CD4-positive, alpha-beta T cell (primary cell): ENCODE measurements at regions not wholly inside any gene's neighbourhood (a gene's known extent, or its start where the extent isn't known, plus 50 kb on each side); places are given as distances from the start of the nearest gene placed in this dataset.

Experiments
- ATAC-seq: fragments of 200-7000 bp; cut with Tn5 transposase; one replicate; pipeline ENCODE4 v1.10.0; 2022; ENCODE audit warnings: mild to moderate bottlenecking; ENCODE audit not compliant: poor library complexity
- CTCF ChIA-PET: fragments of 350-600 bp; sonication (Branson Sonifier 250); formaldehyde crosslinking; loops from one replicate; lab custom pipeline; 2021; ENCODE audit warnings: antibody characterized with exemption, inconsistent platforms; lab: Charles Lee
- POLR2A ChIA-PET: fragments of 350-600 bp; sonication (Branson Sonifier 250); formaldehyde crosslinking; loops from one replicate; lab custom pipeline; 2021; ENCODE audit warnings: antibody characterized with exemption, inconsistent platforms; lab: Charles Lee
- DNase-seq, 14 experiments: peaks; one replicate each; pipeline ENCODE4 v3.0.0-alpha.2; 2013 to 2020; ENCODE audit warnings: mixed read lengths in 2 of 14
- H3K27ac ChIP-seq, 2 donors: one replicate each; pipeline versions ENCODE4 v1.5.1 to v1.7.0; 2013; ENCODE audit warnings: low read length in 2 of 2, low read depth in 1 of 2, mild to moderate bottlenecking in 1 of 2
- H3K27me3 ChIP-seq, 2 experiments: 1 replicate in 1 of 2; 2 replicates in 1 of 2; pipeline versions ENCODE4 v1.6.1 to v1.7.0; 2013; ENCODE audit warnings: low read length in 2 of 2, control low read depth in 1 of 2, mild to moderate bottlenecking in 1 of 2, moderate library complexity in 1 of 2; ENCODE audit not compliant: insufficient read depth in 2 of 2, control insufficient read depth in 1 of 2
- H3K36me3 ChIP-seq: one replicate; pipeline ENCODE4 v1.6.1; 2013; ENCODE audit warnings: low read length, control low read depth; ENCODE audit not compliant: insufficient read depth
- H3K4me1 ChIP-seq: one replicate; pipeline ENCODE4 v1.6.1; 2013; ENCODE audit warnings: low read length, control low read depth; ENCODE audit not compliant: insufficient read depth
- H3K4me3 ChIP-seq: one replicate; pipeline ENCODE4 v1.5.1; 2013; ENCODE audit warnings: mild to moderate bottlenecking, low read length, moderate library complexity
- H3K9me3 ChIP-seq, 2 experiments: 1 replicate in 1 of 2; 2 replicates in 1 of 2; pipeline versions ENCODE4 v1.6.1 to v1.7.0; 2013; ENCODE audit warnings: low read length in 2 of 2, mild to moderate bottlenecking in 2 of 2, control low read depth in 1 of 2, moderate library complexity in 1 of 2; ENCODE audit not compliant: control insufficient read depth in 1 of 2, insufficient read depth in 1 of 2
- H3K27ac Mint-ChIP-seq: one replicate; pipeline ENCODE4 v1.8.0; 2020; ENCODE audit warnings: mixed read lengths
- H3K27me3 Mint-ChIP-seq: one replicate; pipeline ENCODE4 v1.8.0; 2021; ENCODE audit warnings: mixed read lengths
- H3K36me3 Mint-ChIP-seq: one replicate; pipeline ENCODE4 v1.8.0; 2021; ENCODE audit warnings: low read depth, mixed read lengths
- H3K4me1 Mint-ChIP-seq: one replicate; pipeline ENCODE4 v1.8.0; 2021; ENCODE audit warnings: low read depth, mixed read lengths
- H3K4me3 Mint-ChIP-seq: one replicate; pipeline ENCODE4 v1.8.0; 2020; ENCODE audit warnings: mild to moderate bottlenecking, mixed read lengths
- H3K9me3 Mint-ChIP-seq: one replicate; pipeline ENCODE4 v1.8.0; 2020; ENCODE audit warnings: mixed read lengths
- intact Hi-C, 2 experiments: fragments of 100-400 bp; cut with DNase I in 1 of 2; cut with micrococcal nuclease in 1 of 2; formaldehyde crosslinking; loops; one replicate each; pipeline versions ENCODE4 v1.15.1 to v1.9.0; 2023 to 2025; cut with DNase I, micrococcal nuclease
- TF ChIP-seq, protein P1 (sequence below): fragments of 200-600 bp; IDR thresholded peaks from one replicate; pipeline ENCODE4 v1.8.0; 2022; ENCODE audit warnings: antibody characterized with exemption, mild to moderate bottlenecking

DNA sequence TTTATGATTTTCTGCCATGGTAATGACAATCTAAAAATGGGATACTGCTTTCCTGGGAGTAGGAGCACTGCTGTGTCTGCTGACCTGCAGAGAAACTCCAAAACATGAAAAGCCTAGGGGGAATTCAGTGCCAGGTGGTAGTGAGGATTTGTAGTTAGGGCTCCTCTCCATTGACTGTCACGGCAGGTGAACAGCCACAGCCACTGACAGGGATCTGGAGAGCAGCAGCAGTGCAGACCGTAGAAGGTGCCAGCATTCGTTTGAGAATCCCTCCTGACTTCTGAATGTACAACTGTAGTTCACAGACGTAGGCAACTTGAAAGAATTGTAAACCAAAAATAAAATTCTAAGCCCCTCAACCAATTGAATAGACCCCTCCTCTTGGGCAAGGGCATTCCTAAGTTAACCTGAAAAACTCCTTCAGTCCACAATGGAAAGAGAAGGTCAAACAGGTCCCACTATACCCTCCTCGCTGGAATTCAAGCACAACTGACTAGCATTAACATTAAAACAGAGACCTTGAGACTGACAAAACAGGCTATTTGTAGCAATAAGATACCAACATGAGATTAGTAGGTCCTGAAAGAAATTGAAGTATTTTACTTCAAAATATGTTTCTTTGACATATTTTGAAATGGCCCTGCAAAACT lies 1328.8 kb downstream of the OLFM4 start:
- Mint-ChIP-seq H3K4me1 (no peaks in the 10 kb centered on the region), H3K27ac (no peak overlapping the region), H3K36me3 (no peaks in the 10 kb centered on the region), H3K4me3 (no peak overlapping the region), H3K27me3 (no peaks in the 10 kb centered on the region), H3K9me3 (peaks cover 2% of the 10 kb centered on the region)
- intact Hi-C loops: no loop called here
- H3K27me3 ChIP-seq: no peaks in the 10 kb centered on the region
- no peak for DNase-seq
- peaks cover 0 to 5% of the 10 kb centered on the region in 2 experiments for H3K9me3 ChIP-seq
- no peak overlapping the region for H3K27ac ChIP-seq
- ChIA-PET POLR2A (no interaction called here), CTCF (no interaction called here)
- no peaks in the 10 kb centered on the region for H3K4me1 ChIP-seq
- no peak overlapping the region for H3K4me3 ChIP-seq
- no peaks in the 10 kb centered on the region for H3K36me3 ChIP-seq
- no peak for ATAC-seq
- TF ChIP-seq, protein P1, sequence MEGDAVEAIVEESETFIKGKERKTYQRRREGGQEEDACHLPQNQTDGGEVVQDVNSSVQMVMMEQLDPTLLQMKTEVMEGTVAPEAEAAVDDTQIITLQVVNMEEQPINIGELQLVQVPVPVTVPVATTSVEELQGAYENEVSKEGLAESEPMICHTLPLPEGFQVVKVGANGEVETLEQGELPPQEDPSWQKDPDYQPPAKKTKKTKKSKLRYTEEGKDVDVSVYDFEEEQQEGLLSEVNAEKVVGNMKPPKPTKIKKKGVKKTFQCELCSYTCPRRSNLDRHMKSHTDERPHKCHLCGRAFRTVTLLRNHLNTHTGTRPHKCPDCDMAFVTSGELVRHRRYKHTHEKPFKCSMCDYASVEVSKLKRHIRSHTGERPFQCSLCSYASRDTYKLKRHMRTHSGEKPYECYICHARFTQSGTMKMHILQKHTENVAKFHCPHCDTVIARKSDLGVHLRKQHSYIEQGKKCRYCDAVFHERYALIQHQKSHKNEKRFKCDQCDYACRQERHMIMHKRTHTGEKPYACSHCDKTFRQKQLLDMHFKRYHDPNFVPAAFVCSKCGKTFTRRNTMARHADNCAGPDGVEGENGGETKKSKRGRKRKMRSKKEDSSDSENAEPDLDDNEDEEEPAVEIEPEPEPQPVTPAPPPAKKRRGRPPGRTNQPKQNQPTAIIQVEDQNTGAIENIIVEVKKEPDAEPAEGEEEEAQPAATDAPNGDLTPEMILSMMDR: no peak

DNA sequence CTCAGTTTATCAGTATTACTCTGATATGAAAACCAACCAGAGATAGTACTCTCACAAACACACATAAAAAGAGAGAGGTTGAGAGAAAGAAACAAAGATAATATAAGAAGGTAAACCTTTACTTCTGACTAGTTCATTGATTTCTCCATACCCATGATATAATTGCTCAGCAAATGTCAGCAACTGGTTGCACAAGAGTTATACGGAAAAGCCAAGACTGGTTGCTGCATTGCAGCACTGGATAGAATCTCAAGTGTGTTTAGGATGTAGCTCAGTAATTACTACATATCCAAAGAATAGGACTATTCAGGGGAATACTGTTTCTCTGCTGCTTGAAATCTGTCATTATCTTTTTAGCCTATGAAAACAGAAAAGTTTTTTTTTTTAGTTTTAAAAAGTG lies 1332.8 kb downstream of the OLFM4 start:
- Histone ChIP-seq H3K4me3 (no peak overlapping the region), H3K4me1 (no peaks in the 10 kb centered on the region), H3K27me3 (no peaks in the 10 kb centered on the region), H3K9me3 (peaks cover 3 to 4% of the 10 kb centered on the region in 2 experiments), H3K36me3 (no peaks in the 10 kb centered on the region), H3K27ac (no peak overlapping the region)
- H3K36me3 Mint-ChIP-seq: no peaks in the 10 kb centered on the region
- ChIA-PET POLR2A (no interaction called here), CTCF (no interaction called here)
- H3K4me3 Mint-ChIP-seq: no peak overlapping the region
- no peak overlapping the region for H3K27ac Mint-ChIP-seq
- TF ChIP-seq, protein P1: no peak
- intact Hi-C loops: no loop called here
- no peaks in the 10 kb centered on the region for H3K4me1 Mint-ChIP-seq
- H3K27me3 Mint-ChIP-seq: no peaks in the 10 kb centered on the region
- H3K9me3 Mint-ChIP-seq: peaks cover 5% of the 10 kb centered on the region
- no peak for ATAC-seq
- no peak for DNase-seq

DNA sequence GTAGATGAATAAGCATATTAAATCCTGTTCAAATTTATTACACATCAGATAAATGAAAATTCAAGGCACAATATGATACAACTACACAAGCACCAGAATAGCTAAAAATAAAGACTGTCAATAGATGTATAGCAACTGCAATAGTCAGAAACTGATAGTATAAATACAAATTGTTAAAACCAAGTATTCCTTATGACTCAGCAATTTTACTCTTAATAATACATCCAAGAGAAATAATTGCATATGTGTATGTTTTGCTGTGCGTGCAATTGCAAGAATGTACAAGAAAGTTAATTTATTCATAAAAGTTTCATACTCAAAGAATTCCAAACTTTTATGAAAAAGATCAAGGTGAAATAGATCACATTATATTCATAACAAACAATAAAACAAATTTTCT lies 1338.1 kb downstream of the OLFM4 start:
- CTCF ChIA-PET: no interaction called here
- ATAC-seq: no peak
- H3K4me1 Mint-ChIP-seq: no peaks in the 10 kb centered on the region
- no peaks in the 10 kb centered on the region for H3K36me3 Mint-ChIP-seq
- H3K27me3 ChIP-seq: no peaks in the 10 kb centered on the region
- no peak overlapping the region for H3K27ac ChIP-seq
- DNase-seq: no peak
- H3K4me3 ChIP-seq: no peak overlapping the region
- peaks cover 10% of the 10 kb centered on the region for H3K9me3 Mint-ChIP-seq
- H3K4me3 Mint-ChIP-seq: no peak overlapping the region
- intact Hi-C loops: no loop called here
- TF ChIP-seq, protein P1: no peak
- H3K9me3 ChIP-seq: peaks cover 0 to 3% of the 10 kb centered on the region in 2 experiments
- H3K4me1 ChIP-seq: no peaks in the 10 kb centered on the region
- no peaks in the 10 kb centered on the region for H3K36me3 ChIP-seq
- POLR2A ChIA-PET: no interaction called here
- no peaks in the 10 kb centered on the region for H3K27me3 Mint-ChIP-seq
- H3K27ac Mint-ChIP-seq: no peak overlapping the region
